ENCODE measurements at regions not wholly inside any gene's neighbourhood (a gene's known extent, or its start where the extent isn't known, plus 50 kb on each side); places are given as distances from the start of the nearest gene placed in this dataset.
A peak's percentile ranks its signal among the peaks of the same experiment; 100 is the strongest.

GRCh38 chr6:140051521-140052512 is 677.4 kb upstream of the CITED2 start:
- no peaks in the 10 kb centered on the region for H3K27me3 Mint-ChIP-seq
- H3K9me3 Mint-ChIP-seq, result no peaks in the 10 kb centered on the region
- no peaks in the 10 kb centered on the region for H3K36me3 Mint-ChIP-seq (ENCODE audit: low read depth)
- intact Hi-C loops (cut with micrococcal nuclease), result no loop called here
- no peak overlapping the region for H3K4me3 Mint-ChIP-seq
- peaks cover 21% of the 10 kb centered on the region for H3K4me1 Mint-ChIP-seq (ENCODE audit: low read depth)
- H3K27ac Mint-ChIP-seq, result no peak overlapping the region

DNA sequence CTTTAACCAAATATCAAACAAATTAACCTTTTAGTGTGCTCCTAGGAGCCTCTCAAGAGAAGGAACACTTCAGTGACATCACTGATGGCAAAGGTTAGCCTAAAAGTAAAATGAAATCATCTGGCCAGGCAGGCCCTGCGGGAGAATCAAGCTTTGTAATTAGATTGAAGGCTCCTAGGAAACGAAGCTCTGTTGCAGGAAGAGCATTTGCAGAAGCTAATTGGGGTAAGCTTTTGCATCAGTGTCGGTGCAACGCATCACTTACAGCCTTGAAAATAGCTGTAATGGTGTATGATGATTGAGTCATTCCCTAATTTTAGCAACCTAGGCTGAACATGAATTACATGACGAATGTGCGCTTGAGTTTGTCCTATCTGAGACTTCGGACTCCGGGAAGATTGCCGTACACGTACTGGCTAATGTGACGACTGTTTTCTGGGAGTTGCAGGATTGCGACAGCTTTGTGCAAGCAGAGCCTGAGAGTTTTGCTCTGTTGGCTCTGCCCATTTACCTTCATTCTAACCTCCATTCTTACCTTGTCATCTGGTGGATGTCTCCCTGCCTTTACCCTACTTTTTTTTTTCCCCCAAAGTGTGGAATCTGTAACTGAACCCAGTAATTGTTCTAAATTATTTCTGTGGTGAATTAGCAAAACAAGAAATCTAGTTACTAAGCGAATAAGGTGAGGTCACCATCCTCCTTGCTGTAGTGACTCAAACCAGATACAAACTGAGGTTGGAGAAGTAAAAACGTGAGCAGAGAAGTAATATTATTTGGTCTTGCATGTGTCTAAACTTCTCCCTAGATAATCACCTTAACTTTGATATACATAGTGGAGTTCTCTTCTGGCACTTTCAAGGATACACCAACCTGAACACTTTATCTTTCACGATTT is 675.9 kb upstream of the CITED2 start:
- Mint-ChIP-seq H3K9me3 (no peaks in the 10 kb centered on the region), H3K27ac (no peak overlapping the region), H3K4me1 (ENCODE audit: low read depth) (peaks cover 29% of the 10 kb centered on the region), H3K4me3 (no peak overlapping the region), H3K36me3 (ENCODE audit: low read depth) (no peaks in the 10 kb centered on the region), H3K27me3 (no peaks in the 10 kb centered on the region)
- intact Hi-C loops (cut with micrococcal nuclease), result no loop called here

DNA sequence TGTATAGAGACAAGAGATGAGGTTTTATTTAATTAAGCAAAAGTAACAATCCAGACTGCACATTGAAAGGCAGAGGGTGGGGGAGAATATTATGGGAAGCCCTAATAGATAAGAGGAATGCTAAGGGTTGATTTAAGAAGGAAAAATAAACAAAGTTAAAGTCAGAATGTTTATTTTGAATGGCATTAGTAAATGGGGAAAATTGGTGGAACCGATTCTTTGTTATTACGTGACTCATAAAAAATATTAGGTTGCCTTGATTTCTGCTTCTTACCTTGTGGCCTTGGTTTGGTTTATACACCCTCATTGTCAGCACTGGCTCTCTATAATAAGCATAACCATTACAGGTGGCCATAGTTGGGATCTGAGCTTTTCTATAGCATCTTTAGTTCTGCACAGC is 674.8 kb upstream of the CITED2 start:
- no peak overlapping the region for H3K27ac Mint-ChIP-seq

GRCh38 chr6:140048202-140048790 is 673.8 kb upstream of the CITED2 start:
- no peaks in the 10 kb centered on the region for H3K27me3 Mint-ChIP-seq
- H3K36me3 Mint-ChIP-seq (ENCODE audit: low read depth), result no peaks in the 10 kb centered on the region
- no peak overlapping the region for H3K27ac Mint-ChIP-seq
- H3K4me3 Mint-ChIP-seq, result no peak overlapping the region
- no peaks in the 10 kb centered on the region for H3K9me3 Mint-ChIP-seq
- intact Hi-C loops (cut with micrococcal nuclease), result no loop called here
- H3K4me1 Mint-ChIP-seq (ENCODE audit: low read depth), result peaks cover 43% of the 10 kb centered on the region

More for the DNA sequence above, 674.8 kb upstream of the CITED2 start:
- Mint-ChIP-seq H3K36me3 (ENCODE audit: low read depth) (no peaks in the 10 kb centered on the region), H3K27me3 (no peaks in the 10 kb centered on the region), H3K9me3 (no peaks in the 10 kb centered on the region), H3K4me1 (ENCODE audit: low read depth) (peaks cover 33% of the 10 kb centered on the region), H3K4me3 (no peak overlapping the region)
- intact Hi-C loops (cut with micrococcal nuclease), result no loop called here

GRCh38 chr6:140047321-140047720 is 672.9 kb upstream of the CITED2 start:
- Mint-ChIP-seq H3K4me3 (no peak overlapping the region), H3K36me3 (ENCODE audit: low read depth) (no peaks in the 10 kb centered on the region), H3K9me3 (no peaks in the 10 kb centered on the region), H3K27ac (no peak overlapping the region), H3K4me1 (ENCODE audit: low read depth) (peaks cover 43% of the 10 kb centered on the region), H3K27me3 (no peaks in the 10 kb centered on the region)
- intact Hi-C loops (cut with micrococcal nuclease), result no loop called here

DNA sequence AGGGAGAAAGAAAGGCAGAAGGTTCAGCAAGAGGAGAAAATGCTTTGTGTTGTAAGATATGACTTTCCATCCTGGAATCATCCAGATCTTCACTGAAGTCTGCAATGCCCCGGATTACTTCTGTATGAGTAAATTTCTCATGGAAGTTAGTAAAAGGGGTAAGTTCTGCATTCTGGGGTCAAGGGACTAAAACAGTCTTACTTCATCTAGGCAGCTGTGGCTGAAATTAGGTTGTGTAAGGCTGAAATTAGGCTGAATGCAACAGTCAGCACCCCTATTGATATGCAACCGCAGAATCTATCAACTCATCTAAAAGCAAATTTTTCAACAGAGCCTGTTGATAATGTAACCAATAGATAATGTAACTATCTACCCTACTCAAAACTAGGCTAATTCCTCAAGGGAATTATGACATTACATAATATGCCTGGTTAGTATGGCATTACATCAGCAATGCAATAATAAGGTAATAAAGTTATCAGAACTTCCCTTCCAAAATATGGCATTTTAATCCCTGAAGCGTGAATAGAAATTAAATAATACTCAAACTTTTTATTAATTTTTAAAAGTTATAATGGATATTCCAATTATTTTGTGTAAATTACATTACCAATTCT is 671.7 kb upstream of the CITED2 start:
- no peaks in the 10 kb centered on the region for H3K9me3 Mint-ChIP-seq
- H3K4me3 Mint-ChIP-seq, result no peak overlapping the region
- no peak overlapping the region for H3K27ac Mint-ChIP-seq
- peaks cover 43% of the 10 kb centered on the region for H3K4me1 Mint-ChIP-seq (ENCODE audit: low read depth)
- H3K36me3 Mint-ChIP-seq (ENCODE audit: low read depth), result no peaks in the 10 kb centered on the region
- H3K27me3 Mint-ChIP-seq, result no peaks in the 10 kb centered on the region
- intact Hi-C loops (cut with micrococcal nuclease), result no loop called here

DNA sequence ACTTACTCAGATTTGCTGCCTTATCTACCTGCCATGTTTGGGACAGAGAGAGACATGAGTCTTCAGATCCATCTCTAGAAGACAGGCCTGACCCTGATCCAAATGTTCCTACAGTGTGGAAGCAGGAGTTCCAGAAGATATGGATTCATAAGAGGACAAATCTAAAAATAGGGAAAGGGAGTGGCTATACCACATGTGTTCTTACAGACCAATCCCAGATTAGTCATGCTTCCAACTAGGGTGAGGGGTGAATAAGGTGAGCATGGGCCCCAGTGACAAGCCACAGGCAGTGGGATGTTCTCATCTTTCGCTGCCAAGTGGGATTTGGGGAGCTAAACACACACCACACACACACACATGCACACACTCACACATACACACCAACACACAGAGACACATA is 670.7 kb upstream of the CITED2 start:
- Mint-ChIP-seq H3K27ac (no peak overlapping the region), H3K27me3 (no peaks in the 10 kb centered on the region), H3K9me3 (no peaks in the 10 kb centered on the region), H3K4me3 (no peak overlapping the region), H3K36me3 (ENCODE audit: low read depth) (no peaks in the 10 kb centered on the region), H3K4me1 (ENCODE audit: low read depth) (peaks cover 44% of the 10 kb centered on the region)
- intact Hi-C loops (cut with micrococcal nuclease), result no loop called here

DNA sequence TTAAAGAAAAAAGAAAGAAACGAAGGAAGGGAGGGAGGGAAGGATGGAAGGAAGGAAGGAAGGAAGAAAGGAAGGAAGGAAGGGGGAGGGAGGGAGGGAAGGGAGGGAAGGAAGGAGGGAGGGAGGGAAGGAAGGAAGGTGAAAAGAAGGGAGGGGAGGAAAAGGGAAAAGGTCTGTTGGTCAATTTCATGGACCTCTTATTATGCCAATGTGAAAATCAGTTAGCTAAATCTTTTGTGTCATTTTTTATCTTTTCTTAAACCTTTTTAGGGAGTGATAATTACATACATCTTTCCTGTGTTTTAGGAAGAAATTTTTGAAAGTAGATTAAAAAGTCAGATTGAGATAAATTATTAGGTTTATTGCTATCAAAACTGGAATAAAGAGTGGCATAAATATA is 670.2 kb upstream of the CITED2 start:
- H3K27ac Mint-ChIP-seq, result no peak overlapping the region
- no peak overlapping the region for H3K4me3 Mint-ChIP-seq
- intact Hi-C loops (cut with micrococcal nuclease), result no loop called here
- H3K4me1 Mint-ChIP-seq (ENCODE audit: low read depth), result peaks cover 47% of the 10 kb centered on the region
- no peaks in the 10 kb centered on the region for H3K36me3 Mint-ChIP-seq (ENCODE audit: low read depth)
- no peaks in the 10 kb centered on the region for H3K9me3 Mint-ChIP-seq
- no peaks in the 10 kb centered on the region for H3K27me3 Mint-ChIP-seq

DNA sequence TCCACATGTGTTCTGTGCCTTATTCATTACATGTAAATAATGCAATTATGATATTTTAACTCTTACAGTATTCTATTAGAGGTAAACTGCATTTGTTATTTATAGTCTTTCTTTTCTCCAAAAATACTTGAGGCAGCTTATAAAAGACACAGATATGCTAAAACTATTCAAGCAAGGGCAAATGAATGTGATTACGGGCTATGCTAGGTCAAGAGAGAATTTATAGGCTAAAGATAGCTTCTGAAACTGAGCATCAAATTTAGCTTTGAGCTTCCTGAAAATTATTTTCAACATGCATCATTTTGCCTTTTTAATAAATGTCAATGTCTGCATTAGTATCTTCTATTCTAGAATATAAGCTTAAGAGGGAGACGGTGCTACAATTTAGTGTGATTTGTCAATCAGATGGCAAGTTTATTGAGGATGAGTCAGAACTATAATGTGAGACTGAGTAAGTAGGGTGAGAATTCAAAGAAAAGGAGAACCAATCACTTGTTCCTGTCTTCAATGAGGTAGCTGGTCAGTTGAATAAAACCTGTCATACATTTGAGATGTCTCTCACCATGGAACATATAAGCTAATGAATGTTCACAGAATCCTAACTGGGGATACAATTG is 669.4 kb upstream of the CITED2 start:
- H3K9me3 Mint-ChIP-seq, result no peaks in the 10 kb centered on the region
- no peak overlapping the region for H3K27ac Mint-ChIP-seq
- intact Hi-C loops (cut with micrococcal nuclease), result no loop called here
- no peak overlapping the region for H3K4me3 Mint-ChIP-seq
- H3K4me1 Mint-ChIP-seq (ENCODE audit: low read depth), result peaks cover 52% of the 10 kb centered on the region
- no peaks in the 10 kb centered on the region for H3K27me3 Mint-ChIP-seq
- H3K36me3 Mint-ChIP-seq (ENCODE audit: low read depth), result no peaks in the 10 kb centered on the region

DNA sequence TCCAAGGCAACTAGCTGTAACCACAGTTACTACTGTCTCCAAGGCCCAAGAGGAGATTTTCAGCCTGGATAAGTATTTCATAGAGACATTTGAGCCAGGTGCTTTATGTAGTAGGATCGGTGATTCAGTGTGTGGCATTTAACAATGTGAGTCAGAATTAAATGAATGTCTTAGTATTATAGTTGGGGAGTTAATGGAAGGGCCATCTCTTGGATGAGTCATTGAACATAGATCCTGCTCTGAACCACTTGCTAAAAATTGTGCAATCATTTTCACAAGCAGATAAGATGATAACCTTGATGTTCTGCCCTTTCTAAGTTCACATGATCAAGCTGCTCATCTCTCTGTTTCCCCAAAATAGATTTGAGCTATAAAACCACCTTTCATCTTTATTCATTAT is 668.9 kb upstream of the CITED2 start:
- no peak overlapping the region for H3K27ac Mint-ChIP-seq
- H3K27me3 Mint-ChIP-seq, result no peaks in the 10 kb centered on the region
- peaks cover 52% of the 10 kb centered on the region for H3K4me1 Mint-ChIP-seq (ENCODE audit: low read depth)
- no peak overlapping the region for H3K4me3 Mint-ChIP-seq
- H3K9me3 Mint-ChIP-seq, result no peaks in the 10 kb centered on the region
- H3K36me3 Mint-ChIP-seq (ENCODE audit: low read depth), result no peaks in the 10 kb centered on the region
- intact Hi-C loops (cut with micrococcal nuclease), result no loop called here

GRCh38 chr6:140041571-140042332 is 667.3 kb upstream of the CITED2 start:
- H3K4me3 Mint-ChIP-seq, result no peak overlapping the region
- H3K36me3 Mint-ChIP-seq (ENCODE audit: low read depth), result no peaks in the 10 kb centered on the region
- no peak overlapping the region for H3K27ac Mint-ChIP-seq
- no peaks in the 10 kb centered on the region for H3K27me3 Mint-ChIP-seq
- intact Hi-C loops (cut with micrococcal nuclease), result no loop called here
- peaks cover 51% of the 10 kb centered on the region for H3K4me1 Mint-ChIP-seq (ENCODE audit: low read depth)
- H3K9me3 Mint-ChIP-seq, result no peaks in the 10 kb centered on the region

GRCh38 chr6:140041056-140041455 is 666.6 kb upstream of the CITED2 start:
- Mint-ChIP-seq H3K27ac (peak overlapping the region; percentile 60), H3K36me3 (ENCODE audit: low read depth) (no peaks in the 10 kb centered on the region), H3K27me3 (no peaks in the 10 kb centered on the region), H3K9me3 (no peaks in the 10 kb centered on the region), H3K4me1 (ENCODE audit: low read depth) (peaks cover 51% of the 10 kb centered on the region), H3K4me3 (no peak overlapping the region)
- intact Hi-C loops (cut with micrococcal nuclease), result no loop called here

- Mint-ChIP-seq H3K27ac (peak overlapping the region; percentile 60), H3K27me3 (no peaks in the 10 kb centered on the region), H3K4me1 (ENCODE audit: low read depth) (peaks cover 44% of the 10 kb centered on the region), H3K36me3 (ENCODE audit: low read depth) (no peaks in the 10 kb centered on the region), H3K9me3 (no peaks in the 10 kb centered on the region), H3K4me3 (no peak overlapping the region)
- intact Hi-C loops (cut with micrococcal nuclease), result no loop called here
Measured at GRCh38 chr6:140040396-140040795, 665.9 kb upstream of the CITED2 start.

All from dendritic cell treated with granulocyte-macrophage colony-stimulating factor and Interleukin-4, amounts not matched to agents 40 ng/mL and 50 ng/mL, for 4 days (primary cell).